ENCODE measurements at regions not wholly inside any gene's neighbourhood (a gene's known extent, or its start where the extent isn't known, plus 50 kb on each side); places are given as distances from the start of the nearest gene placed in this dataset.
A peak's percentile ranks its signal among the peaks of the same experiment; 100 is the strongest.

DNA sequence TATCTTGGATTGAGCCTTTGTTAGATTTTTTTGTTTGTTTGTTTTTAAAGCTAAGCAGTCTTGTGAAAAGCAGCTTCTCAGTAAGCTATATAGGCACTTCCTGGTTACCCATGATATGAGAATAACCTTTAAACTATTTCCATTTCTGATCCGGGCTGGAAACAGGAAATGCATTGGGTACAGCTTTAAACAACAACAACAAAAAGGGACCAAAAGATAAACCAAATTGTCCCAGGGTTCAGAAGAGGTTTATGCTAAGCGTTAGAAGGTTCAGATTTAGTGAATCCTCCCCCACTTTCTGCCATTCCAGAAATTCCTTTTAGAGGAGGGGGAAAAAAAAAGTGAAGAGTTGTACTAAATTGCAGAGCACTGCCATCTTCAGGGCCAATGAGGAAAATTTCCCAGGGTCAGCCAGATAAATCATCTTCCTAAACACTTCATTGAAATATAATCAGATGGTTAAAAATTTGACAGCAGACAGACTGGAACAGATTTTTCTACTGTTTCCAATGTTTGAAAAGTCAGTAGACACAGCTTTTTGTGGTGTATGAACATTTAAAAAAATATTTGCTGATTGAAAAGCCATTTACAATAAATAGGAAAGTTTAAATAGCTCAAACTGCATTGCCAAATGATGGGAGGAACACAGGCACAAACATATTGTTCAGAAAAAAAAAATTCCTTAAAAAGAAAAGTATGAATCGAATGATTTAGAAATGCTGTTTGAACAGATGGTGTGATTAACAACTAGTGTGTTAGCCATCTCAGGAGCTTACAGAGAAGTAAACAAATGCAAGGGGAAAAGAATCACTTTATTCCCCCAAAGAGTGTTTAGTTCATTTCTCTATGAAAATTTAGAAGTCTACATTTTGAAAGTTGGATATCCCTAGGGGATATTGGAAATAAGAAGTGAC is 189.9 kb upstream of the TANK start:
- no peaks in the 10 kb centered on the region for H3K36me3 ChIP-seq (ENCODE audit: control insufficient read depth, insufficient read depth, low read length, severe bottlenecking)
- H3K4me3 ChIP-seq (ENCODE audit: low read length) = peak overlapping the region; percentile 66
- H3K9me3 ChIP-seq (ENCODE audit: control insufficient read depth, low read length) = no peaks in the 10 kb centered on the region
- peak overlapping the region; percentile 83 for H3K9ac ChIP-seq (ENCODE audit: low read length)
- no peaks in the 10 kb centered on the region for H3K27me3 ChIP-seq (replicated peaks; ENCODE audit: control insufficient read depth, insufficient read depth, low read length)
- DNase-seq (ENCODE audit: low read depth) = peak; percentile 92
- H3K4me1 ChIP-seq (ENCODE audit: control insufficient read depth, insufficient read depth, low read length) = peaks cover 14% of the 10 kb centered on the region

DNA sequence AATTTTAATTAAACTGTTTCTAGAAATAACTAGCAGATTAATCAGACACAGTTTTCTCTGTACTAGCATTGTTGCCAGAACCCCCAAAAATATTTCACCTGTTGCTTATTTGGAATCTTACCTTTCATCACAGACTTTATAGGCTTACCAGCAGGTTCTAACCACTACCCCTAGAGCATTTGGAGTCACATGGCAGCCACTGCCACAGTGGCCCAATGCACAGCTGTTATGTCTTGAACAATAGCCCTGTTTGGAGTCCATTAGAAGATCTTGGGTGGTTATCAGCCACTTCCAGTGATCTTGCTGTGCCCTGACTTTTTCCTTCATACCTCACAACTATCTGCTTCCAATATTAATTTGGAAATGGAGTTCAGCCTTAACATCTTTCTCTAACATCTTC is 186.2 kb upstream of the TANK start:
- no peaks in the 10 kb centered on the region for H3K27me3 ChIP-seq (replicated peaks; ENCODE audit: control insufficient read depth, insufficient read depth, low read length)
- no peaks in the 10 kb centered on the region for H3K4me1 ChIP-seq (ENCODE audit: control insufficient read depth, insufficient read depth, low read length)
- DNase-seq (ENCODE audit: low read depth) = no peak
- H3K9ac ChIP-seq (ENCODE audit: low read length) = no peak overlapping the region
- H3K4me3 ChIP-seq (ENCODE audit: low read length) = no peak overlapping the region
- no peaks in the 10 kb centered on the region for H3K36me3 ChIP-seq (ENCODE audit: control insufficient read depth, insufficient read depth, low read length, severe bottlenecking)
- no peaks in the 10 kb centered on the region for H3K9me3 ChIP-seq (ENCODE audit: control insufficient read depth, low read length)

- DNase-seq (ENCODE audit: low read depth) = no peak
These were observed 185.4 kb upstream of the TANK start for GRCh38 chr2:160974803-160975202.

GRCh38 chr2:160976797-160977196 is 183.4 kb upstream of the TANK start:
- H3K4me3 ChIP-seq (ENCODE audit: low read length) = no peak overlapping the region
- no peak for DNase-seq (ENCODE audit: low read depth)
- H3K9me3 ChIP-seq (ENCODE audit: control insufficient read depth, low read length) = no peaks in the 10 kb centered on the region
- no peaks in the 10 kb centered on the region for H3K36me3 ChIP-seq (ENCODE audit: control insufficient read depth, insufficient read depth, low read length, severe bottlenecking)
- H3K9ac ChIP-seq (ENCODE audit: low read length) = no peak overlapping the region
- no peaks in the 10 kb centered on the region for H3K27me3 ChIP-seq (replicated peaks; ENCODE audit: control insufficient read depth, insufficient read depth, low read length)
- no peaks in the 10 kb centered on the region for H3K4me1 ChIP-seq (ENCODE audit: control insufficient read depth, insufficient read depth, low read length)

More at GRCh38 chr2:160974803-160975202, 185.4 kb upstream of the TANK start:
- no peaks in the 10 kb centered on the region for H3K9me3 ChIP-seq (ENCODE audit: control insufficient read depth, low read length)
- no peaks in the 10 kb centered on the region for H3K36me3 ChIP-seq (ENCODE audit: control insufficient read depth, insufficient read depth, low read length, severe bottlenecking)
- no peaks in the 10 kb centered on the region for H3K27me3 ChIP-seq (replicated peaks; ENCODE audit: control insufficient read depth, insufficient read depth, low read length)
- H3K4me3 ChIP-seq (ENCODE audit: low read length) = no peak overlapping the region
- H3K4me1 ChIP-seq (ENCODE audit: control insufficient read depth, insufficient read depth, low read length) = no peaks in the 10 kb centered on the region
- H3K9ac ChIP-seq (ENCODE audit: low read length) = no peak overlapping the region

- H3K9me3 ChIP-seq (ENCODE audit: control insufficient read depth, low read length) = no peaks in the 10 kb centered on the region
- no peak for DNase-seq (ENCODE audit: low read depth)
- no peak overlapping the region for H3K4me3 ChIP-seq (ENCODE audit: low read length)
- no peaks in the 10 kb centered on the region for H3K4me1 ChIP-seq (ENCODE audit: control insufficient read depth, insufficient read depth, low read length)
- H3K9ac ChIP-seq (ENCODE audit: low read length) = no peak overlapping the region
- H3K27me3 ChIP-seq (replicated peaks; ENCODE audit: control insufficient read depth, insufficient read depth, low read length) = no peaks in the 10 kb centered on the region
- H3K36me3 ChIP-seq (ENCODE audit: control insufficient read depth, insufficient read depth, low read length, severe bottlenecking) = no peaks in the 10 kb centered on the region
These were observed 182.9 kb upstream of the TANK start for GRCh38 chr2:160977376-160977775.

- no peak overlapping the region for H3K4me3 ChIP-seq (ENCODE audit: low read length)
- no peaks in the 10 kb centered on the region for H3K36me3 ChIP-seq (ENCODE audit: control insufficient read depth, insufficient read depth, low read length, severe bottlenecking)
- no peak overlapping the region for H3K9ac ChIP-seq (ENCODE audit: low read length)
- DNase-seq (ENCODE audit: low read depth) = no peak
- H3K4me1 ChIP-seq (ENCODE audit: control insufficient read depth, insufficient read depth, low read length) = no peaks in the 10 kb centered on the region
- no peaks in the 10 kb centered on the region for H3K9me3 ChIP-seq (ENCODE audit: control insufficient read depth, low read length)
- H3K27me3 ChIP-seq (replicated peaks; ENCODE audit: control insufficient read depth, insufficient read depth, low read length) = no peaks in the 10 kb centered on the region
These were observed 182.4 kb upstream of the TANK start for GRCh38 chr2:160977854-160978253.

DNA sequence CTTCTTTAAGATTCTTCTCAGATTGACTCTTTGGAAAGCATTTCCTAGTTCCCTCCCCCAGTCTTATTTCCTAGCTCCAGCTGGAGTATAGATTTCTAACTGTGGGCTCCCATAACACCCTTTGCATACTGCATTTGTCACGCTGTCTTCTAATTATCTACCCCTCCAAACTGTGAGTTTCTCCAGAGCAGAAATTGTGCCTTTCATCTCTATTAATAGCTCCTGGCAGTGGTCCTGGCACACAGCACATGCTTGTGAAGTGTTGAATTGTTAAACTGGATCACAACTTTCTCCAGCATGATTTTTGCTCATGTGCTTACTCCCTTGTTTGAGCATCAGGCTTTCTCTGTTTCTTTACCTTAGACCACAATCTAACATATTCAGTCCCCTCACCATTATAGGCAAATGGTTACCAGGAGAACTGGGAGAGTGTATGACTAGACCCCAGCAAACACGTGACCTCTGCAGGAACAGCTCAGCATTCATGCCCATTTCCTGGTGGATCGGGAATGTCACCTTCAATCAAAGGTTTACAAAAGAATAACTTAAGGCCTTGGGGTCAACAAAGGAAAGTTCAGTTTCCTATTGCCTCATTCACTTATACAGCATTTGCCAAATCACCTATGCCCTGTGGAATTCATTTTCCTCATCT is 175.7 kb upstream of the TANK start:
- Histone ChIP-seq H3K4me1 (ENCODE audit: control insufficient read depth, insufficient read depth, low read length) (peaks cover 13% of the 10 kb centered on the region), H3K9me3 (ENCODE audit: control insufficient read depth, low read length) (no peaks in the 10 kb centered on the region), H3K27me3 (replicated peaks; ENCODE audit: control insufficient read depth, insufficient read depth, low read length) (no peaks in the 10 kb centered on the region), H3K36me3 (ENCODE audit: control insufficient read depth, insufficient read depth, low read length, severe bottlenecking) (no peaks in the 10 kb centered on the region), H3K4me3 (ENCODE audit: low read length) (no peak overlapping the region), H3K9ac (ENCODE audit: low read length) (no peak overlapping the region)
- DNase-seq (ENCODE audit: low read depth) = no peak

- Histone ChIP-seq H3K9me3 (ENCODE audit: control insufficient read depth, low read length) (no peaks in the 10 kb centered on the region), H3K36me3 (ENCODE audit: control insufficient read depth, insufficient read depth, low read length, severe bottlenecking) (no peaks in the 10 kb centered on the region), H3K4me3 (ENCODE audit: low read length) (no peak overlapping the region), H3K9ac (ENCODE audit: low read length) (peak overlapping the region; percentile 32), H3K27me3 (replicated peaks; ENCODE audit: control insufficient read depth, insufficient read depth, low read length) (no peaks in the 10 kb centered on the region), H3K4me1 (ENCODE audit: control insufficient read depth, insufficient read depth, low read length) (peaks cover 28% of the 10 kb centered on the region)
- DNase-seq (ENCODE audit: low read depth) = peak; percentile 29
These were observed 170.4 kb upstream of the TANK start for GRCh38 chr2:160989778-160990177.

DNA sequence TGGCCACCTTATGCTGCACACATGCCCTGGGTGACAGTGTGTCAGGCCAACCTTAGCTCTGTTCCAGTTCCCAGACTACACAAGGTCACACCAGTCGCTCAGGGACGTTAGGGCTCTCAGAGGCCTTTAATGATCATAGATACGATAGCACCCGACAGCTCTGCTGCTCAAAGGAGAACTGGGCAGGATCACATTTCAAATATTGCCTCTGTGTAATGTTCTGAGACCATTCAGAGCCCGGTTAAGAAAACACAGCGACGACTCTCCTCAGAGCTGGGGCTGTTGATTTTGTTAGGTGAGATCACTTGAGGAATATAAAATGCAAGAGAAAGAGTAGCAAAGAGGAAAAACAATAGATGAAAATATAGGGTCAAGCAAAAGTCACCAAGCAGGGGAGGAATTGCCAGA is 166.6 kb upstream of the TANK start:
- Histone ChIP-seq H3K4me1 (ENCODE audit: control insufficient read depth, insufficient read depth, low read length) (peaks cover 27% of the 10 kb centered on the region), H3K4me3 (ENCODE audit: low read length) (no peak overlapping the region)

DNA sequence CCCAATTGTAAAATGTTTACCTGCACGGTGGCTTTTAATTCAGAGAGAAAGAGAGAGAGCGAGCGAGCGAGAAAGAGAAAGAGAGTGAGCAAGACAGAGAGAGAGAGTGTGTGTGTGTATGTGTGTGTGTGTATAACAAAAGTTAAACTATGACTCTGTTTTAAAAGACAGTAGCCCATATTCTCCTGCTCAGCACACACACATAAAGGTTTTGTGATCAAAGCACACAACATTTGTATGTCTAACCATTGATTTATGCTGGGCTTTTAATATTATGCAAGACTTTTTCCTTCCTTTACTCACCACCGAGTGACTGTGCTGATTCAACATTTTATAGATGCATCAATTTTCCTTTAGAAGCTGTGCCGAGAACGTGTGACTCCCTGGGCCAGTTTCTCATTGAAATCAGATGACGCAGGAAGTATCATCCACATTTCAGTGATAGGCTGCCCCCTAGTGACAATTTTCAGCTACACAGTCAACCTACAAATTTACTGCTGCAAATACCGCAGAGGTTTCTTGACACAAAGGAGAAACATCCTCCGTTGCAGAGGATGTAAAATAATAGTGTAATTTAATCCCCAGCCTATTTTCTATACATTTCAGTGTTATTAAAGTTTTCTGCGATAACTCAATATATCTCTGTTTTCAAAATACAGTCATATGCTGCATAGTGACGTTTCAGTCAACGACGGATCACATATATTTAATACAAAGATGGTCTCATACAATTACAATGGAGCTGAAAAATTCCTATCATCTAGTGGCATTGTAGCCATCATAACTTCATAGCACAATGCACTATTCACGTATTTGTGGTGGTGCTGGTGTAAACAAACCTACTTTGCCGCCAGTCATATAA is 165.9 kb upstream of the TANK start:
- H3K9me3 ChIP-seq (ENCODE audit: control insufficient read depth, low read length) = no peaks in the 10 kb centered on the region
- peak; percentile 97 for DNase-seq (ENCODE audit: low read depth)
- H3K4me3 ChIP-seq (ENCODE audit: low read length) = no peak overlapping the region
- H3K9ac ChIP-seq (ENCODE audit: low read length) = no peak overlapping the region
- H3K36me3 ChIP-seq (ENCODE audit: control insufficient read depth, insufficient read depth, low read length, severe bottlenecking) = no peaks in the 10 kb centered on the region
- H3K4me1 ChIP-seq (ENCODE audit: control insufficient read depth, insufficient read depth, low read length) = peaks cover 22% of the 10 kb centered on the region
- no peaks in the 10 kb centered on the region for H3K27me3 ChIP-seq (replicated peaks; ENCODE audit: control insufficient read depth, insufficient read depth, low read length)

More for the DNA sequence above, 166.6 kb upstream of the TANK start:
- no peak for DNase-seq (ENCODE audit: low read depth)
- H3K9me3 ChIP-seq (ENCODE audit: control insufficient read depth, low read length) = no peaks in the 10 kb centered on the region
- H3K27me3 ChIP-seq (replicated peaks; ENCODE audit: control insufficient read depth, insufficient read depth, low read length) = no peaks in the 10 kb centered on the region
- no peaks in the 10 kb centered on the region for H3K36me3 ChIP-seq (ENCODE audit: control insufficient read depth, insufficient read depth, low read length, severe bottlenecking)
- H3K9ac ChIP-seq (ENCODE audit: low read length) = no peak overlapping the region

DNA sequence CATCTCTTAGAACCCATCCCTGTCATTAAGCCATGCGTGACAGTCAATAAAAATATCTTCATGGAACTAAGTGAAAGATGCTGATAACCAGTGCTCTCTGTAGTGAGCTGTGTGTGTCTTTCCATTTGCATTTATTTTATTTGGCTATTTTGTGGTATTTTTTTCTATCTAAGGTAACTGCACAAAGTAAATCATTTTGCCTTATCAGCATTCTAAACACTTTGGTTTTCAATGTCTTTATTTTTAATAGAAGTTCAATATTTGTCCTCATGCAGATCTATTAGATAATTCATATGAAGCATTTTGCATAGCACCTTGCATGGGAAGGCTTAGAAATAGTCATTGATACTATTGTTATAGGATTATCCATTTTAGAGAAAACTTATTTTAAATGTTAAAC is 163.6 kb upstream of the TANK start:
- no peaks in the 10 kb centered on the region for H3K27me3 ChIP-seq (replicated peaks; ENCODE audit: control insufficient read depth, insufficient read depth, low read length)
- no peaks in the 10 kb centered on the region for H3K9me3 ChIP-seq (ENCODE audit: control insufficient read depth, low read length)
- DNase-seq (ENCODE audit: low read depth) = no peak
- no peak overlapping the region for H3K4me3 ChIP-seq (ENCODE audit: low read length)
- no peak overlapping the region for H3K9ac ChIP-seq (ENCODE audit: low read length)
- peaks cover 5% of the 10 kb centered on the region for H3K4me1 ChIP-seq (ENCODE audit: control insufficient read depth, insufficient read depth, low read length)
- H3K36me3 ChIP-seq (ENCODE audit: control insufficient read depth, insufficient read depth, low read length, severe bottlenecking) = no peaks in the 10 kb centered on the region
